Nephron (organoid): ENCODE measurements at regions not wholly inside any gene's neighbourhood (a gene's known extent, or its start where the extent isn't known, plus 50 kb on each side); places are given as distances from the start of the nearest gene placed in this dataset.

ENCODE experiments used
- H3K27ac Mint-ChIP-seq, 3 experiments: 2 replicates each; pipeline ENCODE4 v1.8.0; 2020; ENCODE audit warnings: mixed read lengths in 3 of 3, mild to moderate bottlenecking in 2 of 3, moderate library complexity in 1 of 3
- H3K27me3 Mint-ChIP-seq: 2 replicates; pipeline ENCODE4 v1.8.0; 2021; ENCODE audit warnings: low read depth, mild to moderate bottlenecking, moderate library complexity, mixed read lengths
- H3K36me3 Mint-ChIP-seq: 2 replicates; pipeline ENCODE4 v1.8.0; 2020; ENCODE audit warnings: low read depth, mixed read lengths
- H3K4me1 Mint-ChIP-seq: 2 replicates; pipeline ENCODE4 v1.8.0; 2020; ENCODE audit warnings: mixed read lengths
- H3K4me3 Mint-ChIP-seq, 3 experiments: 2 replicates each; pipeline ENCODE4 v1.8.0; 2020; ENCODE audit warnings: mild to moderate bottlenecking in 3 of 3, mixed read lengths in 3 of 3, moderate library complexity in 2 of 3
- H3K9me3 Mint-ChIP-seq: 2 replicates; pipeline ENCODE4 v1.8.0; 2020; ENCODE audit warnings: mixed read lengths
- CTCF ChIP-seq, 3 experiments: fragments of 200-600 bp; sonication (generic); IDR thresholded peaks; one replicate each; pipeline ENCODE4 v1.5.0; 2021; ENCODE audit warnings: antibody characterized with exemption in 3 of 3; ENCODE audit not compliant: unreplicated experiment in 3 of 3

GRCh38 chr4:20326977-20327376 lies 75.3 kb downstream of the SLIT2 start:
- Mint-ChIP-seq H3K4me3 (no peak overlapping the region), H3K9me3 (no peaks in the 10 kb centered on the region), H3K27me3 (no peaks in the 10 kb centered on the region), H3K27ac (peak overlapping the region in 1 of 3 experiments; percentile 58), H3K4me1 (peaks cover 10% of the 10 kb centered on the region), H3K36me3 (no peaks in the 10 kb centered on the region)
- no peak for TF ChIP-seq CTCF (IDR thresholded peaks at IDR 0.05; ENCODE audit: unreplicated experiment in 3 of 3)

GRCh38 chr4:20327808-20328207 lies 76.1 kb downstream of the SLIT2 start:
- H3K36me3 Mint-ChIP-seq = no peaks in the 10 kb centered on the region
- no peak overlapping the region for H3K27ac Mint-ChIP-seq
- no peaks in the 10 kb centered on the region for H3K27me3 Mint-ChIP-seq
- no peaks in the 10 kb centered on the region for H3K9me3 Mint-ChIP-seq
- TF ChIP-seq CTCF (IDR thresholded peaks at IDR 0.05; ENCODE audit: unreplicated experiment in 3 of 3) = no peak
- no peak overlapping the region for H3K4me3 Mint-ChIP-seq
- peaks cover 10% of the 10 kb centered on the region for H3K4me1 Mint-ChIP-seq

DNA sequence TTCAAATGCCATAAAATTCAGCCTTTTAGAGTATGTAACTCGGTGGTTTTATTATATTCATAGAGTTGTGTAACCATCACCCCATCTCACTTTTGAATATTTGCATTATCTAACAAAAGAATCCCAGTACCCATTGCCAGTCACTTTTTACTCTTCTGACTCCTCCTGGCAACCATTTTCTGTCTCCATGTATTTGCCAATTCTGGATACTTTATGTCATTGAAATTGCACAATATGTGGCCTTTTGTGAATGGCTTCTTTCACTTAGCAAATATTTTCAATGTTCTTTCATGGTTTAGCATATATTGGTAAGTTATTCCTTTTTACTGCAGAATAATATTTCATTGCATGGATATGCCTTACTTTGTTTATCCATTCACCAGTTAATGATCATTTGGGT lies 79.9 kb downstream of the SLIT2 start:
- no peaks in the 10 kb centered on the region for H3K9me3 Mint-ChIP-seq
- peaks cover 8% of the 10 kb centered on the region for H3K4me1 Mint-ChIP-seq
- H3K4me3 Mint-ChIP-seq = no peak overlapping the region
- no peak overlapping the region for H3K27ac Mint-ChIP-seq
- no peak for TF ChIP-seq CTCF (IDR thresholded peaks at IDR 0.05; ENCODE audit: unreplicated experiment in 3 of 3)
- H3K36me3 Mint-ChIP-seq = peaks cover 5% of the 10 kb centered on the region
- no peaks in the 10 kb centered on the region for H3K27me3 Mint-ChIP-seq

GRCh38 chr4:20333141-20333715 lies 81.5 kb downstream of the SLIT2 start:
- Mint-ChIP-seq H3K27me3 (no peaks in the 10 kb centered on the region), H3K36me3 (peaks cover 9% of the 10 kb centered on the region), H3K27ac (peak overlapping the region; percentile 10 to 46 (median 31)), H3K9me3 (peaks cover 2% of the 10 kb centered on the region), H3K4me3 (no peak overlapping the region), H3K4me1 (peaks cover 12% of the 10 kb centered on the region)
- no peak for TF ChIP-seq CTCF (IDR thresholded peaks at IDR 0.05; ENCODE audit: unreplicated experiment in 3 of 3)

DNA sequence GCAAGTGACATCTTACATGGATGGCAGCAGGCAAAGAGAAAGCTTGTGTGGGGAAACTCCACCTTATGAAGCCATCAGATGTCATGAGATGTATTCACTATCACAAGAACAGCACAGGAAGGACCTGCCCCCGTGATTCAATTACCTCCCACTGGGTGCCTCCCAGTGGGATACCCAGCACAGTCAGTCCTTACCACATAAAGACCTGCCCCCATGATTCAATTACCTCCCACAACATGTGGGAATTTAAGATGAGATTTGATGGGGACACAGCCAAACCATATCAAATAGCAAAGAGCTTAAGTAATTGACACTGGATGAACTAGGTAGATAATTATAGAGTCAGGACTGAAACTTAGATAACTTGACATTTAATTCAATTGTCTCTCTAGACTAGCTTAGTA lies 85.6 kb downstream of the SLIT2 start:
- Mint-ChIP-seq H3K4me3 (no peak overlapping the region), H3K27ac (no peak overlapping the region), H3K36me3 (peaks cover 9% of the 10 kb centered on the region), H3K9me3 (peaks cover 2% of the 10 kb centered on the region), H3K27me3 (no peaks in the 10 kb centered on the region), H3K4me1 (peaks cover 12% of the 10 kb centered on the region)
- TF ChIP-seq CTCF (IDR thresholded peaks at IDR 0.05; ENCODE audit: unreplicated experiment in 3 of 3) = no peak

DNA sequence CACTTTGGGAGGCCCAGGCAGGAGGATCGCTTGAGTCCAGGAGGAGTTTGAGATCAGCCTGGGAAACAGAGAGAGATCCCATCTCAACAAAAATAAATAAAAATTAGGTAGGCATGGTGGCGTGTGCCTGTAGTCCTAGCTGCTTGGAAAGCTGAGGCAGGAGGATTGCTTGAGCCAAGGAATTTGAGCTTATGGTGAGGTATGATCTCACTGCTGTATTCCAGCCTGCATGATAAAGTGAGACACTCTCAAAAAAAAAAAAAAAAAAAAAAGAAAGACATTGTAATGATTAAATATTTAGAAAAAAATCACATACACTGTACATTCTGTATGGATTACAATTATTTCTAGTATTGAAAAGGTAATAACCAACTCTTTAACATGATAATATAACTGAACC lies 87.1 kb downstream of the SLIT2 start:
- Mint-ChIP-seq H3K36me3 (peaks cover 9% of the 10 kb centered on the region), H3K27ac (peak overlapping the region in 1 of 3 experiments; percentile 82), H3K27me3 (no peaks in the 10 kb centered on the region), H3K4me1 (peaks cover 4% of the 10 kb centered on the region), H3K4me3 (no peak overlapping the region), H3K9me3 (peaks cover 2% of the 10 kb centered on the region)
- TF ChIP-seq CTCF (IDR thresholded peaks at IDR 0.05; ENCODE audit: unreplicated experiment in 3 of 3) = no peak
